ENCODE measurements at regions not wholly inside any gene's neighbourhood (a gene's known extent, or its start where the extent isn't known, plus 50 kb on each side); places are given as distances from the start of the nearest gene placed in this dataset.

GRCh38 chr20:22977047-22977785, 57.9 kb upstream of the SSTR4 start:
- no peaks in the 10 kb centered on the region for H3K36me3 ChIP-seq (replicated peaks in 1 of 2; ENCODE audit: control insufficient read depth in 1 of 2, insufficient read depth in 2 of 2, low read length in 2 of 2)
- POLR2A ChIA-PET, result no interaction called here
- CTCF ChIA-PET (ENCODE audit: low intra/inter-chr PET ratio, low total read pairs), result no interaction called here
- no peak for TF ChIP-seq YY1 (IDR thresholded peaks at IDR 0.05; ENCODE audit: insufficient read depth, insufficient replicate concordance, low read depth, low read length)
- no peak for TF ChIP-seq SAP130 (CRISPR knock-in tag; IDR thresholded peaks at IDR 0.05; ENCODE audit: low read depth)
- no peak for TF ChIP-seq THAP11 (CRISPR knock-in tag; IDR thresholded peaks at IDR 0.05)
- under 1% methylated on average over 4 of the region's 4 CpGs for WGBS (ENCODE audit: low lambda C conversion rate)
- no peaks in the 10 kb centered on the region for H3K79me2 ChIP-seq (ENCODE audit: insufficient read depth, low read length)
- DNase-seq (ENCODE audit: low spot score), result no peak
- intact Hi-C loops (cut with micrococcal nuclease; ENCODE audit: unreplicated experiment), result no loop called here
- FAIRE-seq, result no peak
- in situ Hi-C loops (cut with HindIII; ENCODE audit: extremely low pct_ligation_motif_present, low pct_unique_long_range_greater_than_20kb), result loop anchor here (10.0 to 25.0 kb wide), 2 partner anchors 282 to 640 kb away; no protein-coding TSS in a partner anchor
- H3K27me3 ChIP-seq (ENCODE audit: control insufficient read depth in 1 of 2, insufficient read depth in 2 of 2, low read length in 2 of 2), result no peaks in the 10 kb centered on the region; a peak in 1 of 5 replicates
- no peaks in the 10 kb centered on the region for H3K4me1 ChIP-seq (ENCODE audit: insufficient read depth, low read length)
- H2AFZ ChIP-seq (ENCODE audit: low read length), result no peak overlapping the region
- no peak overlapping the region for H3K9ac ChIP-seq (ENCODE audit: insufficient read depth, low read depth, low read length)
- H3K27ac ChIP-seq (ENCODE audit: extremely low read length, insufficient read depth, low read length), result no peak overlapping the region
- no peak overlapping the region for H3K4me3 ChIP-seq (replicated peaks in 1 of 3; ENCODE audit: insufficient read depth in 1 of 3, low read depth in 2 of 3, low read length in 3 of 3)
- no TSS peak for BruUV-seq (replicated peaks)
- no peak overlapping the region for H3K4me2 ChIP-seq (ENCODE audit: low read depth, low read length)
- no peaks in the 10 kb centered on the region for H4K20me1 ChIP-seq (ENCODE audit: insufficient read depth, low read length)
- no peak for ATAC-seq
- no peaks in the 10 kb centered on the region for H3K9me3 ChIP-seq (ENCODE audit: low read length)

- FAIRE-seq (no peak), DNase-seq (ENCODE audit: low spot score) (no peak), ATAC-seq (no peak)
- Histone ChIP-seq H2AFZ (ENCODE audit: low read length) (no peak overlapping the region), H3K79me2 (ENCODE audit: insufficient read depth, low read length) (no peaks in the 10 kb centered on the region), H3K4me2 (ENCODE audit: low read depth, low read length) (no peak overlapping the region), H3K4me1 (ENCODE audit: insufficient read depth, low read length) (no peaks in the 10 kb centered on the region), H3K27ac (ENCODE audit: extremely low read length, insufficient read depth, low read length) (no peak overlapping the region), H4K20me1 (ENCODE audit: insufficient read depth, low read length) (no peaks in the 10 kb centered on the region), H3K4me3 (replicated peaks in 1 of 3; ENCODE audit: insufficient read depth in 1 of 3, low read depth in 2 of 3, low read length in 3 of 3) (no peak overlapping the region), H3K27me3 (ENCODE audit: control insufficient read depth in 1 of 2, insufficient read depth in 2 of 2, low read length in 2 of 2) (peaks cover 0 to 10% of the 10 kb centered on the region in 2 experiments; a peak in 3 of 5 replicates), H3K36me3 (replicated peaks in 1 of 2; ENCODE audit: control insufficient read depth in 1 of 2, insufficient read depth in 2 of 2, low read length in 2 of 2) (no peaks in the 10 kb centered on the region), H3K9ac (ENCODE audit: insufficient read depth, low read depth, low read length) (no peak overlapping the region), H3K9me3 (ENCODE audit: low read length) (no peaks in the 10 kb centered on the region)
- no TSS peak for BruUV-seq (replicated peaks)
- CTCF ChIA-PET (ENCODE audit: low intra/inter-chr PET ratio, low total read pairs), result no interaction called here
- 27% methylated on average over 4 of the region's 4 CpGs for WGBS (ENCODE audit: low lambda C conversion rate)
- POLR2A ChIA-PET, result no interaction called here
- intact Hi-C loops (cut with micrococcal nuclease; ENCODE audit: unreplicated experiment) (no loop called here), in situ Hi-C loops (cut with HindIII; ENCODE audit: extremely low pct_ligation_motif_present, low pct_unique_long_range_greater_than_20kb) (loop anchor here (25.0 kb wide), 1 partner anchor 647 kb away; no protein-coding TSS in a partner anchor)
- TF ChIP-seq NR1H2 (CRISPR knock-in tag; IDR thresholded peaks at IDR 0.05; ENCODE audit: borderline replicate concordance, low read depth) (no peak), KAT8 (CRISPR knock-in tag; IDR thresholded peaks at IDR 0.05) (no peak), TEF (CRISPR knock-in tag; IDR thresholded peaks at IDR 0.05) (no peak), ZNF230 (CRISPR knock-in tag; IDR thresholded peaks at IDR 0.05) (no peak), ZNF530 (CRISPR knock-in tag; IDR thresholded peaks at IDR 0.05; ENCODE audit: low read depth) (no peak), ZSCAN30 (CRISPR knock-in tag; IDR thresholded peaks at IDR 0.05) (no peak), ZNF484 (CRISPR knock-in tag; IDR thresholded peaks at IDR 0.05; ENCODE audit: borderline replicate concordance, low read depth) (no peak), SMAD3 (CRISPR knock-in tag; IDR thresholded peaks at IDR 0.05) (no peak), PRDM4 (CRISPR knock-in tag; IDR thresholded peaks at IDR 0.05; ENCODE audit: borderline replicate concordance) (no peak)
Observed at GRCh38 chr20:22984008-22984407, 51.1 kb upstream of the SSTR4 start.

All from HepG2 (cell line).